ENCODE measurements at regions not wholly inside any gene's neighbourhood (a gene's known extent, or its start where the extent isn't known, plus 50 kb on each side); places are given as distances from the start of the nearest gene placed in this dataset.

GRCh38 chr10:88209231-88209630 is 345.8 kb downstream of the PTEN start:
- no peak for TF ChIP-seq REST (IDR thresholded peaks at IDR 0.05; ENCODE audit: insufficient read depth in 1 of 2, low read depth in 2 of 2, low read length in 2 of 2)
- no peak for TF ChIP-seq POLR2AphosphoS5 (IDR thresholded peaks at IDR 0.05; ENCODE audit: low read depth, low read length)
- TF ChIP-seq FOXP2 (optimal IDR thresholded peaks at IDR 0.05; ENCODE audit: borderline replicate concordance, extremely low read depth, extremely low read length, insufficient read depth) = no peak
- TF ChIP-seq TAF1 (IDR thresholded peaks at IDR 0.05; ENCODE audit: borderline replicate concordance, insufficient read depth, low read length) = no peak
- TF ChIP-seq SIN3A (IDR thresholded peaks at IDR 0.05; ENCODE audit: borderline replicate concordance, insufficient read depth, low read length) = no peak

- TF ChIP-seq TAF1 (IDR thresholded peaks at IDR 0.05; ENCODE audit: borderline replicate concordance, insufficient read depth, low read length) (no peak), FOXP2 (optimal IDR thresholded peaks at IDR 0.05; ENCODE audit: borderline replicate concordance, extremely low read depth, extremely low read length, insufficient read depth) (no peak), POLR2AphosphoS5 (IDR thresholded peaks at IDR 0.05; ENCODE audit: low read depth, low read length) (no peak), REST (IDR thresholded peaks at IDR 0.05; ENCODE audit: insufficient read depth in 1 of 2, low read depth in 2 of 2, low read length in 2 of 2) (no peak), SIN3A (IDR thresholded peaks at IDR 0.05; ENCODE audit: borderline replicate concordance, insufficient read depth, low read length) (no peak)
Measured at GRCh38 chr10:88209837-88210561, 346.6 kb downstream of the PTEN start.

GRCh38 chr10:88211230-88211629 is 347.8 kb downstream of the PTEN start:
- TF ChIP-seq SIN3A (IDR thresholded peaks at IDR 0.05; ENCODE audit: borderline replicate concordance, insufficient read depth, low read length) (no peak), POLR2AphosphoS5 (IDR thresholded peaks at IDR 0.05; ENCODE audit: low read depth, low read length) (no peak), REST (IDR thresholded peaks at IDR 0.05; ENCODE audit: insufficient read depth in 1 of 2, low read depth in 2 of 2, low read length in 2 of 2) (no peak), FOXP2 (optimal IDR thresholded peaks at IDR 0.05; ENCODE audit: borderline replicate concordance, extremely low read depth, extremely low read length, insufficient read depth) (no peak), TAF1 (IDR thresholded peaks at IDR 0.05; ENCODE audit: borderline replicate concordance, insufficient read depth, low read length) (no peak)

GRCh38 chr10:88212069-88212468 is 348.6 kb downstream of the PTEN start:
- TF ChIP-seq TAF1 (IDR thresholded peaks at IDR 0.05; ENCODE audit: borderline replicate concordance, insufficient read depth, low read length) (no peak), REST (IDR thresholded peaks at IDR 0.05; ENCODE audit: insufficient read depth in 1 of 2, low read depth in 2 of 2, low read length in 2 of 2) (no peak), SIN3A (IDR thresholded peaks at IDR 0.05; ENCODE audit: borderline replicate concordance, insufficient read depth, low read length) (no peak), FOXP2 (optimal IDR thresholded peaks at IDR 0.05; ENCODE audit: borderline replicate concordance, extremely low read depth, extremely low read length, insufficient read depth) (no peak), POLR2AphosphoS5 (IDR thresholded peaks at IDR 0.05; ENCODE audit: low read depth, low read length) (no peak)

All from PFSK-1 (cell line).